Thyroid gland (tissue), 4 donors: ENCODE measurements at regions not wholly inside any gene's neighbourhood (a gene's known extent, or its start where the extent isn't known, plus 50 kb on each side); places are given as distances from the start of the nearest gene placed in this dataset.
A peak's percentile ranks its signal among the peaks of the same experiment; 100 is the strongest.

ENCODE experiments used
- DNase-seq, 2 donors: peaks; one replicate each; pipeline ENCODE4 v3.0.0-alpha.2; 2019
- H3K27ac ChIP-seq, 3 donors: fragments of 200-600 bp; sonication (generic); 1 replicate in 2 of 3; 2 replicates in 1 of 3; pipeline ENCODE4 v1.5.1; 2016 to 2019; ENCODE audit warnings: mild to moderate bottlenecking in 1 of 3, moderate library complexity in 1 of 3
- H3K27me3 ChIP-seq: fragments of 200-600 bp; sonication (generic); one replicate; pipeline ENCODE4 v1.5.1; 2019
- H3K36me3 ChIP-seq, 2 donors: fragments of 200-600 bp; sonication (generic); one replicate each; pipeline ENCODE4 v1.5.1; 2016 to 2019
- H3K4me1 ChIP-seq, 2 donors: fragments of 200-600 bp; sonication (generic); one replicate each; pipeline ENCODE4 v1.5.1; 2017 to 2019
- H3K4me3 ChIP-seq, 3 donors: fragments of 200-600 bp; sonication (generic); replicated peaks in 1 of 3; 1 replicate in 2 of 3; 2 replicates in 1 of 3; pipeline ENCODE4 v1.5.1; 2016; ENCODE audit warnings: mild to moderate bottlenecking in 1 of 3
- H3K9me3 ChIP-seq: fragments of 200-600 bp; sonication (generic); one replicate; pipeline ENCODE4 v1.5.1; 2017
- CTCF ChIP-seq, 6 experiments: fragments of 200-600 bp in 3 of 6; fragments of 450-650 bp in 3 of 6; sonication (generic) in 3 of 6; IDR thresholded peaks; one replicate each; pipeline ENCODE4 v1.5.1; 2016 to 2019; ENCODE audit warnings: antibody characterized with exemption in 6 of 6, mild to moderate bottlenecking in 2 of 6, inconsistent platforms in 1 of 6, moderate library complexity in 1 of 6
- POLR2A ChIP-seq, 2 donors: fragments of 450-650 bp; IDR thresholded peaks; one replicate each; pipeline ENCODE4 v1.6.1; 2017; ENCODE audit warnings: antibody characterized with exemption in 2 of 2, mild to moderate bottlenecking in 2 of 2, moderate library complexity in 1 of 2
- WGBS, 2 donors: methylation state at CpG; one replicate each; pipeline ENCODE4 v1.1.5; 2017; 5-methylcytosine and 5-hydroxymethylcytosine counted together
- intact Hi-C: fragments of 100-400 bp; cut with DNase I; formaldehyde crosslinking; loops from one replicate; pipeline ENCODE4 v1.15.1; 2023

DNA sequence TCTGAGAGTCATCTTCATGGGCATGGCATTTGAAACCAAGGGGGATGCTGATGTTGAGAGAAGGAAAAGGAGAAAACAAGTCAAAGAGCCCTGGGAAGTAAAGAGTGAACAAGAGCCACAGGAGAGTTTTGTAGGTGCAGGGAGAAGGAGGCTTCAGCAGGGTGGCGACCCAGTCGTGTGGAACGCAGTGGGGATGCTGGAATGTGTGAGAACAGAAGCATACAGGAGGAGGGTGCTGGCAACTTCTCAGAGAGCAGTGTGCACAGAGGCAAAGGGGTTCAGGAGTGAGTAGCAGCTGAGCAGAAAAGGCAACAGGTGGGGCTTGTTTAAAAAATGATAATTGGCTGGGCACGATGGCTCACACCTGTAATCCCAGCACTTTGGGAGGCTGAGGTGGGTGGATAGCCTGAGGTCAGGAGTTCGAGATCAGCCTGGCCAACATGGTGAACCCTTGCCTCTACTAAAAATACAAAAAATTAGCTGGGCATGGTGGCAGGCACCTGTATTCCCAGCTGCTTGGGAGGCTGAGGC is 75.8 kb upstream of the PLET1 start:
- peak; percentile 53 to 59 for DNase-seq
- Histone ChIP-seq H3K27ac (no peak overlapping the region), H3K9me3 (no peaks in the 10 kb centered on the region), H3K36me3 (no peaks in the 10 kb centered on the region), H3K27me3 (no peaks in the 10 kb centered on the region), H3K4me3 (no peak overlapping the region), H3K4me1 (no peaks in the 10 kb centered on the region)
- intact Hi-C loops: no loop called here
- no peak for TF ChIP-seq POLR2A (IDR thresholded peaks at IDR 0.05)
- no peak for TF ChIP-seq CTCF (IDR thresholded peaks at IDR 0.05)
- WGBS, 2 donors: 40 to 47% methylated on average over 5 of the region's 5 CpGs

- intact Hi-C loops: no loop called here
- TF ChIP-seq POLR2A (IDR thresholded peaks at IDR 0.05) (no peak), CTCF (IDR thresholded peaks at IDR 0.05) (no peak)
- WGBS, 2 donors: 80 to 87% methylated on average over 2 of the region's 2 CpGs
Observed at GRCh38 chr11:112339566-112339965, 78.9 kb upstream of the PLET1 start.

GRCh38 chr11:112343368-112344039 is 82.8 kb upstream of the PLET1 start:
- no peak overlapping the region for H3K4me3 ChIP-seq
- 84 to 93% methylated on average over 6 of the region's 6 CpGs for WGBS, 2 donors
- intact Hi-C loops: no loop called here
- TF ChIP-seq POLR2A (IDR thresholded peaks at IDR 0.05) (no peak), CTCF (IDR thresholded peaks at IDR 0.05) (no peak)
- no peaks in the 10 kb centered on the region for H3K9me3 ChIP-seq
- no peak for DNase-seq
- H3K27ac ChIP-seq: no peak overlapping the region
- H3K27me3 ChIP-seq: no peaks in the 10 kb centered on the region
- peaks cover 0 to 5% of the 10 kb centered on the region in 2 donors for H3K4me1 ChIP-seq
- no peaks in the 10 kb centered on the region for H3K36me3 ChIP-seq

More at GRCh38 chr11:112339566-112339965, 78.9 kb upstream of the PLET1 start:
- Histone ChIP-seq H3K27me3 (no peaks in the 10 kb centered on the region), H3K4me1 (peaks cover 0 to 5% of the 10 kb centered on the region in 2 donors), H3K36me3 (no peaks in the 10 kb centered on the region), H3K27ac (no peak overlapping the region), H3K4me3 (no peak overlapping the region), H3K9me3 (no peaks in the 10 kb centered on the region)
- DNase-seq: no peak

DNA sequence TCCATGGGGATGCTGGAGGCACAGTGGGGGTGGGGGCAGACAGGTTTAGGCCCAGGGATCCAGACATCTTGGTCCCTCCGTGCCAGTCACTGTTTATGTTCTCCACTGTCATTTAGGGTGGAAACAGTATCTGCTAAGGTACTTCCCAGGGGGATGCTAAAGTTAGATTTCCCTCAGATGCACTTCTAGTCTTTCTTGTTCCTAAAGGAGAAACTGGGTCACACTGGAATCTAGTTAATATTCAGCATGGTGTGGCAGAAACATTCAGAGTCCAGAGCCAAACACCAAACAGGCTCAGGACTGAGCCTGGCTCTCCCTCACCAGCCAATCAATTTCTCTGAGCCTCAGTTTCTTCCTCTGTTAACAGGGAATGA is 83.4 kb upstream of the PLET1 start:
- 44 to 78% methylated on average over 1 of the region's 1 CpG for WGBS, 2 donors
- intact Hi-C loops: no loop called here
- no peak for DNase-seq
- Histone ChIP-seq H3K27me3 (no peaks in the 10 kb centered on the region), H3K27ac (no peak overlapping the region), H3K4me1 (peaks cover 0 to 5% of the 10 kb centered on the region in 2 donors), H3K4me3 (no peak overlapping the region), H3K36me3 (no peaks in the 10 kb centered on the region), H3K9me3 (no peaks in the 10 kb centered on the region)
- no peak for TF ChIP-seq POLR2A (IDR thresholded peaks at IDR 0.05)
- no peak for TF ChIP-seq CTCF (IDR thresholded peaks at IDR 0.05)

GRCh38 chr11:112345166-112345565 is 84.5 kb upstream of the PLET1 start:
- Histone ChIP-seq H3K36me3 (no peaks in the 10 kb centered on the region), H3K27ac (no peak overlapping the region), H3K9me3 (no peaks in the 10 kb centered on the region), H3K27me3 (no peaks in the 10 kb centered on the region), H3K4me3 (no peak overlapping the region), H3K4me1 (peaks cover 0 to 5% of the 10 kb centered on the region in 2 donors)
- intact Hi-C loops: no loop called here
- WGBS, 2 donors: 88 to 90% methylated on average over 3 of the region's 3 CpGs
- no peak for DNase-seq
- TF ChIP-seq CTCF (IDR thresholded peaks at IDR 0.05): no peak
- TF ChIP-seq POLR2A (IDR thresholded peaks at IDR 0.05): no peak
